Loucy (cell line): ENCODE measurements at regions not wholly inside any gene's neighbourhood (a gene's known extent, or its start where the extent isn't known, plus 50 kb on each side); places are given as distances from the start of the nearest gene placed in this dataset.

Experiments
- H2AFZ ChIP-seq: fragments of 200-600 bp; sonication (generic); 2 replicates; pipeline ENCODE4 v1.6.0; 2016; ENCODE audit warnings: antibody characterized with exemption, mild to moderate bottlenecking, low read length, moderate library complexity
- H3F3A ChIP-seq: fragments of 200-600 bp; 2 replicates; pipeline ENCODE4 v1.6.0; 2016; ENCODE audit warnings: antibody characterized with exemption, low read depth, mild to moderate bottlenecking
- H3K27me3 ChIP-seq: fragments of 200-600 bp; sonication (generic); 2 replicates; pipeline ENCODE4 v1.6.1; 2014; ENCODE audit warnings: low read length, mild to moderate bottlenecking; ENCODE audit not compliant: insufficient read depth, poor library complexity, severe bottlenecking
- H3K36me3 ChIP-seq: fragments of 200-600 bp; sonication (generic); 2 replicates; pipeline ENCODE4 v1.6.1; 2016; ENCODE audit warnings: low read length; ENCODE audit not compliant: insufficient read depth
- H3K4me1 ChIP-seq: fragments of 200-600 bp; sonication (generic); 2 replicates; pipeline ENCODE4 v1.5.1; 2014; ENCODE audit warnings: low read length, mild to moderate bottlenecking; ENCODE audit not compliant: insufficient read depth, poor library complexity, severe bottlenecking
- H3K4me2 ChIP-seq: fragments of 200-600 bp; sonication (generic); 2 replicates; pipeline ENCODE4 v1.6.0; 2014; ENCODE audit warnings: antibody characterized with exemption, low read length, low read depth, mild to moderate bottlenecking; ENCODE audit not compliant: poor library complexity, severe bottlenecking
- H3K4me3 ChIP-seq: fragments of 200-600 bp; sonication (generic); 2 replicates; pipeline ENCODE4 v1.5.1; 2014; ENCODE audit warnings: low read length, mild to moderate bottlenecking, mixed read lengths; ENCODE audit not compliant: poor library complexity, severe bottlenecking
- H3K79me2 ChIP-seq: fragments of 200-600 bp; sonication (generic); 2 replicates; pipeline ENCODE4 v1.6.1; 2014; ENCODE audit warnings: low read length; ENCODE audit not compliant: insufficient read depth
- H3K9ac ChIP-seq: fragments of 200-600 bp; sonication (generic); 2 replicates; pipeline ENCODE4 v1.6.0; 2014; ENCODE audit warnings: mild to moderate bottlenecking, low read depth, low read length, moderate library complexity; ENCODE audit not compliant: poor library complexity, severe bottlenecking
- H3K9me2 ChIP-seq: fragments of 200-600 bp; sonication (generic); replicated peaks from 2 replicates; pipeline ENCODE4 v1.6.1; 2016; ENCODE audit warnings: low read depth, low read length, mixed read lengths
- H3K9me3 ChIP-seq: fragments of 200-600 bp; sonication (generic); 2 replicates; pipeline ENCODE4 v1.6.1; 2014; ENCODE audit warnings: mild to moderate bottlenecking, antibody characterized with exemption, low read length, low read depth; ENCODE audit not compliant: insufficient read depth
- H4K20me1 ChIP-seq: fragments of 200-600 bp; sonication (generic); 2 replicates; pipeline ENCODE4 v1.6.0; 2014; ENCODE audit warnings: antibody characterized with exemption, low read length, mild to moderate bottlenecking; ENCODE audit not compliant: insufficient read depth, poor library complexity, severe bottlenecking
- CTCF ChIP-seq: fragments of 200-600 bp; sonication (generic); conservative IDR thresholded peaks from 2 replicates; pipeline ENCODE4 v1.5.1; 2014; ENCODE audit warnings: mild to moderate bottlenecking, antibody characterized with exemption, low read length
- EZH2phosphoT487 ChIP-seq: fragments of 200-600 bp; IDR thresholded peaks from 2 replicates; pipeline ENCODE4 v1.6.1; 2018; ENCODE audit warnings: antibody characterized with exemption, mild to moderate bottlenecking, moderate library complexity, borderline replicate concordance

GRCh38 chr5:165305596-165305995 is 1800.2 kb downstream of the MAT2B start:
- H3K4me2 ChIP-seq: no peak overlapping the region
- no peaks in the 10 kb centered on the region for H3K9me3 ChIP-seq
- no peaks in the 10 kb centered on the region for H3K79me2 ChIP-seq
- H3K9me2 ChIP-seq: no peaks in the 10 kb centered on the region
- H3K4me3 ChIP-seq: no peak overlapping the region
- TF ChIP-seq CTCF: no peak
- TF ChIP-seq EZH2phosphoT487: no peak
- no peak overlapping the region for H2AFZ ChIP-seq
- no peaks in the 10 kb centered on the region for H4K20me1 ChIP-seq
- H3K4me1 ChIP-seq: no peaks in the 10 kb centered on the region
- no peak overlapping the region for H3K9ac ChIP-seq
- H3K27me3 ChIP-seq: no peaks in the 10 kb centered on the region
- no peaks in the 10 kb centered on the region for H3K36me3 ChIP-seq
- H3F3A ChIP-seq: no peaks in the 10 kb centered on the region

- no peak overlapping the region for H3K4me3 ChIP-seq
- H2AFZ ChIP-seq: no peak overlapping the region
- H3K9ac ChIP-seq: no peak overlapping the region
- H3K36me3 ChIP-seq: no peaks in the 10 kb centered on the region
- H3K4me2 ChIP-seq: no peak overlapping the region
- no peaks in the 10 kb centered on the region for H3K27me3 ChIP-seq
- no peaks in the 10 kb centered on the region for H3K4me1 ChIP-seq
- no peak for TF ChIP-seq EZH2phosphoT487
- no peak for TF ChIP-seq CTCF
- H3K9me2 ChIP-seq: no peaks in the 10 kb centered on the region
- H3F3A ChIP-seq: no peaks in the 10 kb centered on the region
- H3K9me3 ChIP-seq: no peaks in the 10 kb centered on the region
- H4K20me1 ChIP-seq: no peaks in the 10 kb centered on the region
- no peaks in the 10 kb centered on the region for H3K79me2 ChIP-seq
Measured at GRCh38 chr5:165309446-165309845, 1804.0 kb downstream of the MAT2B start.

GRCh38 chr5:165310031-165310430 is 1804.6 kb downstream of the MAT2B start:
- Histone ChIP-seq H4K20me1 (no peaks in the 10 kb centered on the region), H3K27me3 (no peaks in the 10 kb centered on the region), H3K9ac (no peak overlapping the region), H3K9me3 (no peaks in the 10 kb centered on the region), H3K4me3 (no peak overlapping the region), H3K4me2 (no peak overlapping the region), H3K4me1 (no peaks in the 10 kb centered on the region), H3K36me3 (no peaks in the 10 kb centered on the region), H3K79me2 (no peaks in the 10 kb centered on the region), H3K9me2 (no peaks in the 10 kb centered on the region), H3F3A (no peaks in the 10 kb centered on the region), H2AFZ (no peak overlapping the region)
- TF ChIP-seq EZH2phosphoT487 (no peak), CTCF (no peak)
